Esophagus muscularis mucosa (tissue), 3 donors: ENCODE measurements at regions not wholly inside any gene's neighbourhood (a gene's known extent, or its start where the extent isn't known, plus 50 kb on each side); places are given as distances from the start of the nearest gene placed in this dataset.

Experiments
- EP300 ChIP-seq: sonication (generic); formaldehyde crosslinking; IDR thresholded peaks from one replicate; pipeline ENCODE4 v1.6.1; 2017; ENCODE audit warnings: antibody characterized with exemption
- TF ChIP-seq, protein P1 (sequence below), 3 experiments: fragments of 200-600 bp in 2 of 3; fragments of 450-650 bp in 1 of 3; sonication (generic) in 2 of 3; IDR thresholded peaks; one replicate each; pipeline ENCODE4 v1.5.1; 2017 to 2019; ENCODE audit warnings: antibody characterized with exemption in 3 of 3, mild to moderate bottlenecking in 2 of 3, moderate library complexity in 1 of 3

DNA sequence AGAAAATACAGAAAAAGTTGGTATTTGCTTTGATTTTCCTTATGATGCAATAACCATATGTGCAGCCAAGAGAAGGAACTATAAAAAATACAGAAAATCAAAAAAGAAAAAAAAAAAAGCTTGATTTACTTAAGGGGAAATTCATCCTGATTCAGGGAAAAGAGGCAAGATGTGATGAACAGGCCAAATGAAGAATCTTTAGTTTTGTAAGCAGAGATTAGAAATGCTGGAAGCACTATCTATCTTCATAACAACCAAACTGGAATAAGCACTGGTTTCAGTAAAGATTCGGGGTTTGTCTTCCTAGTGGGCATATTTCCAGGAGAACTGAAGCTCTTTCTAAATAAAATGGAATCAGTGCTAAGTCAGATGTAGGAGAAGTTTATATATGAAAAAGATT, 82.9 kb upstream of the KCNIP4 start:
- TF ChIP-seq, protein P1, sequence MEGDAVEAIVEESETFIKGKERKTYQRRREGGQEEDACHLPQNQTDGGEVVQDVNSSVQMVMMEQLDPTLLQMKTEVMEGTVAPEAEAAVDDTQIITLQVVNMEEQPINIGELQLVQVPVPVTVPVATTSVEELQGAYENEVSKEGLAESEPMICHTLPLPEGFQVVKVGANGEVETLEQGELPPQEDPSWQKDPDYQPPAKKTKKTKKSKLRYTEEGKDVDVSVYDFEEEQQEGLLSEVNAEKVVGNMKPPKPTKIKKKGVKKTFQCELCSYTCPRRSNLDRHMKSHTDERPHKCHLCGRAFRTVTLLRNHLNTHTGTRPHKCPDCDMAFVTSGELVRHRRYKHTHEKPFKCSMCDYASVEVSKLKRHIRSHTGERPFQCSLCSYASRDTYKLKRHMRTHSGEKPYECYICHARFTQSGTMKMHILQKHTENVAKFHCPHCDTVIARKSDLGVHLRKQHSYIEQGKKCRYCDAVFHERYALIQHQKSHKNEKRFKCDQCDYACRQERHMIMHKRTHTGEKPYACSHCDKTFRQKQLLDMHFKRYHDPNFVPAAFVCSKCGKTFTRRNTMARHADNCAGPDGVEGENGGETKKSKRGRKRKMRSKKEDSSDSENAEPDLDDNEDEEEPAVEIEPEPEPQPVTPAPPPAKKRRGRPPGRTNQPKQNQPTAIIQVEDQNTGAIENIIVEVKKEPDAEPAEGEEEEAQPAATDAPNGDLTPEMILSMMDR (IDR thresholded peaks at IDR 0.05): no peak
- no peak for TF ChIP-seq EP300
